Neural cell (in vitro differentiated cells): ENCODE measurements at regions not wholly inside any gene's neighbourhood (a gene's known extent, or its start where the extent isn't known, plus 50 kb on each side); places are given as distances from the start of the nearest gene placed in this dataset.

Experiments
- CTCF ChIP-seq: fragments of 450-650 bp; IDR thresholded peaks from 2 replicates; pipeline ENCODE4 v1.5.1; 2014; ENCODE audit warnings: antibody characterized with exemption, mild to moderate bottlenecking, moderate library complexity; ENCODE audit not compliant: poor library complexity, severe bottlenecking
- EP300 ChIP-seq: fragments of 450-650 bp; conservative IDR thresholded peaks from 2 replicates; pipeline ENCODE4 v1.6.1; 2014; ENCODE audit warnings: antibody characterized with exemption, mild to moderate bottlenecking, moderate library complexity; ENCODE audit not compliant: poor library complexity, severe bottlenecking
- POLR2AphosphoS5 ChIP-seq: IDR thresholded peaks from 2 replicates; pipeline ENCODE4 v1.6.1; 2012
- RAD21 ChIP-seq: fragments of 450-650 bp; conservative IDR thresholded peaks from 2 replicates; pipeline ENCODE4 v1.6.1; 2014; ENCODE audit warnings: antibody characterized with exemption, mild to moderate bottlenecking, moderate library complexity
- TAF1 ChIP-seq: IDR thresholded peaks from 2 replicates; pipeline ENCODE4 v1.6.1; 2012; ENCODE audit warnings: low read depth

GRCh38 chr9:73720601-73721000, 568.9 kb downstream of the ANXA1 start:
- TF ChIP-seq POLR2AphosphoS5 (no peak), CTCF (no peak), RAD21 (no peak), EP300 (no peak), TAF1 (no peak)
